ENCODE measurements at regions not wholly inside any gene's neighbourhood (a gene's known extent, or its start where the extent isn't known, plus 50 kb on each side); places are given as distances from the start of the nearest gene placed in this dataset.

GRCh38 chr5:63049935-63050334, 471.3 kb downstream of the LRRC70 start:
- H4K20me1 ChIP-seq (ENCODE audit: insufficient read depth, low read length), result no peaks in the 10 kb centered on the region
- intact Hi-C loops (cut with micrococcal nuclease), result no loop called here

More at GRCh38 chr5:63049935-63050334, 471.3 kb downstream of the LRRC70 start:
- Histone ChIP-seq H2BK20ac (ENCODE audit: low read depth, low read length) (no peak overlapping the region), H3K4me2 (ENCODE audit: low read depth, low read length) (no peak overlapping the region), H3K9ac (ENCODE audit: low read depth, low read length) (no peak overlapping the region), H2AFZ (replicated peaks; ENCODE audit: low read length, poor library complexity) (no peak overlapping the region), H3K27me3 (ENCODE audit: control insufficient read depth, insufficient read depth, low read length) (no peaks in the 10 kb centered on the region), H2AK9ac (replicated peaks; ENCODE audit: low read depth, low read length, poor library complexity) (no peak overlapping the region), H3K4me3 (ENCODE audit: insufficient read depth, low read depth, low read length) (no peak overlapping the region), H4K8ac (ENCODE audit: low read depth in 2 of 2, low read length in 2 of 2) (no peak overlapping the region), H2AK5ac (ENCODE audit: low read depth, low read length) (no peak overlapping the region), H3K4ac (ENCODE audit: low read depth, low read length) (no peak overlapping the region), H3K23ac (ENCODE audit: low read depth, low read length) (no peak overlapping the region), H2BK5ac (ENCODE audit: low read depth, low read length, poor library complexity, severe bottlenecking) (no peak overlapping the region), H3K9me3 (ENCODE audit: control insufficient read depth, insufficient read depth, low read length) (peaks cover 4% of the 10 kb centered on the region; the same call in 1 of the 2 replicates), H3K14ac (replicated peaks; ENCODE audit: low read depth, low read length) (no peak overlapping the region), H2BK120ac (ENCODE audit: low read depth, low read length) (no peak overlapping the region), H3K79me1 (ENCODE audit: low read depth in 1 of 2, low read length in 2 of 2) (no peaks in the 10 kb centered on the region), H3K56ac (ENCODE audit: extremely low read depth, insufficient read depth, low read length) (no peak overlapping the region), H3K4me1 (ENCODE audit: control insufficient read depth, insufficient read depth, low read length) (no peaks in the 10 kb centered on the region), H3K27ac (ENCODE audit: insufficient read depth, low read length) (no peak overlapping the region), H3K36me3 (ENCODE audit: control insufficient read depth, insufficient read depth, low read length) (no peaks in the 10 kb centered on the region), H4K91ac (ENCODE audit: insufficient read depth, low read depth, low read length) (no peak overlapping the region), H3K9me1 (ENCODE audit: insufficient read depth, low read length) (no peaks in the 10 kb centered on the region), H3K18ac (ENCODE audit: low read depth, low read length) (no peak overlapping the region), H2BK15ac (ENCODE audit: low read depth, low read length) (no peak overlapping the region), H4K5ac (ENCODE audit: low read depth, low read length) (no peak overlapping the region)
- ChIA-PET CTCF (no interaction called here), POLR2A (ENCODE audit: unreplicated experiment) (no interaction called here)
- dilution Hi-C loops (cut with HindIII; ENCODE audit: low sequenced_read_pairs, unreplicated experiment), result no loop called here
- no peak for DNase-seq
- ATAC-seq (ENCODE audit: low read depth), result no peak
- no TSS peak for BruUV-seq (replicated peaks)
- TF ChIP-seq MXI1 (IDR thresholded peaks at IDR 0.05; ENCODE audit: borderline replicate concordance, low read depth, low read length), result no peak
- TF ChIP-seq MAFK (IDR thresholded peaks at IDR 0.05; ENCODE audit: low read depth, low read length), result no peak
- TF ChIP-seq BHLHE40 (IDR thresholded peaks at IDR 0.05; ENCODE audit: low read depth, low read length), result no peak
- no peak for TF ChIP-seq MAZ (IDR thresholded peaks at IDR 0.05; ENCODE audit: borderline replicate concordance, low read depth, low read length)
- no peak for TF ChIP-seq FOS (IDR thresholded peaks at IDR 0.05; ENCODE audit: low read depth, low read length)
- TF ChIP-seq CHD1 (IDR thresholded peaks at IDR 0.05; ENCODE audit: low read depth, low read length), result no peak
- TF ChIP-seq RAD21 (IDR thresholded peaks at IDR 0.05; ENCODE audit: low read length), result no peak
- no peak for TF ChIP-seq RCOR1 (IDR thresholded peaks at IDR 0.05; ENCODE audit: insufficient replicate concordance, low read length)
- no peak for TF ChIP-seq SMC3 (IDR thresholded peaks at IDR 0.05; ENCODE audit: low read depth, low read length)
- TF ChIP-seq CEBPB (IDR thresholded peaks at IDR 0.05; ENCODE audit: low read depth, low read length), result no peak
- in situ Hi-C loops (cut with MboI; ENCODE audit: low sequenced_read_pairs), result no loop called here
- no CpG with 5 or more reads among the region's 1 CpG for WGBS, 2 experiments (ENCODE audit: extremely low coverage in 2 of 2, insufficient read length in 1 of 2)

Data from IMR-90 (cell line).